Upper lobe of left lung (tissue), 6 donors: ENCODE measurements at regions not wholly inside any gene's neighbourhood (a gene's known extent, or its start where the extent isn't known, plus 50 kb on each side); places are given as distances from the start of the nearest gene placed in this dataset.
"Not testable (repeated sequence)": the region's sequence is repeated elsewhere in the genome, so short reads cannot be mapped to it uniquely, and the experiment has no call there.

ENCODE experiments used
- ATAC-seq, 2 donors: fragments of 200-7000 bp; cut with Tn5 transposase; one replicate each; pipeline ENCODE4 v1.9.1; 2022; ENCODE audit warnings: mild to moderate bottlenecking in 2 of 2, moderate library complexity in 2 of 2; ENCODE audit not compliant: low FRiP score in 2 of 2
- DNase-seq, 2 donors: peaks; one replicate each; pipeline ENCODE4 v3.0.0-alpha.2; 2019 to 2020
- H3K27ac ChIP-seq, 4 donors: fragments of 200-600 bp; sonication (generic); one replicate each; pipeline ENCODE4 v1.5.1; 2016 to 2019
- H3K27me3 ChIP-seq, 4 donors: fragments of 200-600 bp; sonication (generic); one replicate each; pipeline ENCODE4 v1.5.1; 2017 to 2019
- H3K36me3 ChIP-seq, 4 donors: fragments of 200-600 bp; sonication (generic); one replicate each; pipeline ENCODE4 v1.5.1; 2016 to 2019
- H3K4me1 ChIP-seq, 4 donors: fragments of 200-600 bp; sonication (generic); one replicate each; pipeline ENCODE4 v1.5.1; 2018 to 2019
- H3K4me3 ChIP-seq, 4 donors: fragments of 200-600 bp; sonication (generic); one replicate each; pipeline ENCODE4 v1.5.1; 2017 to 2019; ENCODE audit warnings: mild to moderate bottlenecking in 2 of 4, moderate library complexity in 1 of 4
- H3K9me3 ChIP-seq, 4 donors: fragments of 200-600 bp; sonication (generic); one replicate each; pipeline ENCODE4 v1.5.1; 2018 to 2019
- EP300 ChIP-seq, 4 donors: sonication (generic); formaldehyde crosslinking; IDR thresholded peaks; one replicate each; pipeline ENCODE4 v1.5.1; 2017; ENCODE audit warnings: antibody characterized with exemption in 4 of 4, control low read depth in 2 of 4
- POLR2A ChIP-seq, 4 donors: fragments of 450-650 bp; IDR thresholded peaks; one replicate each; pipeline ENCODE4 v1.5.1; 2016 to 2017; ENCODE audit warnings: antibody characterized with exemption in 4 of 4, mild to moderate bottlenecking in 2 of 4
- POLR2AphosphoS5 ChIP-seq, 2 donors: sonication (generic); formaldehyde crosslinking; IDR thresholded peaks; one replicate each; pipeline ENCODE4 v1.5.1; 2017; ENCODE audit warnings: antibody characterized with exemption in 2 of 2
- WGBS, 2 donors: methylation state at CpG; one replicate each; pipeline ENCODE4 v1.1.5; 2017 to 2018; 5-methylcytosine and 5-hydroxymethylcytosine counted together
- TF ChIP-seq, protein P1 (sequence below), 6 experiments: fragments of 450-650 bp in 4 of 6; fragments of 200-600 bp in 2 of 6; sonication (generic) in 2 of 6; IDR thresholded peaks; one replicate each; pipeline ENCODE4 v1.5.1; 2016 to 2019; ENCODE audit warnings: antibody characterized with exemption in 6 of 6
- donor health status: DM: no; HTN: no; CAD: no; lungs with moderate emphysema.
- donor health status: DM: no; HTN: yes; CAD: no; lungs with severe emphysema.

DNA sequence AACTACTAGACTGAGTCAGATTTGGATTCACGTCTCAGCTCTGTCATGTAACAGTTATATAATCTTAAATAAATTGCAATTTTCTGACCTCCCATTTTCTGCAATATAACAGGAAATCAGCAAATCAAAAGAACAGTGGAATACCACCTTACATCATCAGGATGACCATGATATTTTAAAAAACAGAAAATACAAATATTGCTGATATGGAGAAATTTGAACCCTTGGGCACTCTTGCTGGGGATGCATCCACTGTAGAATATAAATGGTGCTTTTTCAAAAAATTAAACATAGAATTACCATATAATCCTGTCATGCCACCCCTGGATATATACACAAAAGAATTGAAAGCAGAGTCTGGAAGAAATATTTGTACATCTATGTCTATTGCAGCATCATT lies 982.5 kb downstream of the TBL1XR1 start:
- 78 to 89% methylated on average over 1 of the region's 1 CpG for WGBS, 2 donors

DNA sequence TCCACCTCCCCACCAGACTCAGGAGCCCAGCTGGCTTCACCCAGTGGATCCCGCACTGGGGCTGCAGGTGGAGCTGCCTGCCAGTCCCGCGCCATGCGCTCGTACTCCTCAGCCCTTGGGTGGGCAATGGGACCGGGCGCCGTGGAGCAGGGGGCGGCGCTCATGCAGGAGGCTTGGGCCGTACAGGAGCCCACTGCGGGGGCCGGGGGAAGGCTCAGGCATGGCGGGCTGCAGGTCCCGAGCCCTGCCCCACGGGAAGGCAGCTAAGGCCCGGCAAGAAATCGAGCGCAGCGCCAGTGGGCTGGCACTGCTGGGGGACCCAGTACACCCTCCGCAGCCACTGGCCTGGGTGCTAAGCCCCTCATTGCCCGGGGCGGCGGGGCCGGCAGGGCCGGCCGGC lies 984.0 kb downstream of the TBL1XR1 start:
- WGBS, 2 donors, result 93 to 94% methylated on average over 15 to 26 of the region's 27 CpGs
- ATAC-seq, result not testable (repeated sequence)

More for the DNA sequence above, 982.5 kb downstream of the TBL1XR1 start:
- no peak for DNase-seq
- H3K27me3 ChIP-seq, result no peaks in the 10 kb centered on the region
- ATAC-seq, result no peak
- TF ChIP-seq, protein P1, sequence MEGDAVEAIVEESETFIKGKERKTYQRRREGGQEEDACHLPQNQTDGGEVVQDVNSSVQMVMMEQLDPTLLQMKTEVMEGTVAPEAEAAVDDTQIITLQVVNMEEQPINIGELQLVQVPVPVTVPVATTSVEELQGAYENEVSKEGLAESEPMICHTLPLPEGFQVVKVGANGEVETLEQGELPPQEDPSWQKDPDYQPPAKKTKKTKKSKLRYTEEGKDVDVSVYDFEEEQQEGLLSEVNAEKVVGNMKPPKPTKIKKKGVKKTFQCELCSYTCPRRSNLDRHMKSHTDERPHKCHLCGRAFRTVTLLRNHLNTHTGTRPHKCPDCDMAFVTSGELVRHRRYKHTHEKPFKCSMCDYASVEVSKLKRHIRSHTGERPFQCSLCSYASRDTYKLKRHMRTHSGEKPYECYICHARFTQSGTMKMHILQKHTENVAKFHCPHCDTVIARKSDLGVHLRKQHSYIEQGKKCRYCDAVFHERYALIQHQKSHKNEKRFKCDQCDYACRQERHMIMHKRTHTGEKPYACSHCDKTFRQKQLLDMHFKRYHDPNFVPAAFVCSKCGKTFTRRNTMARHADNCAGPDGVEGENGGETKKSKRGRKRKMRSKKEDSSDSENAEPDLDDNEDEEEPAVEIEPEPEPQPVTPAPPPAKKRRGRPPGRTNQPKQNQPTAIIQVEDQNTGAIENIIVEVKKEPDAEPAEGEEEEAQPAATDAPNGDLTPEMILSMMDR (IDR thresholded peaks at IDR 0.05), result no peak
- no peak for TF ChIP-seq POLR2AphosphoS5 (IDR thresholded peaks at IDR 0.05)
- TF ChIP-seq POLR2A (IDR thresholded peaks at IDR 0.05), result no peak
- TF ChIP-seq EP300 (IDR thresholded peaks at IDR 0.05), result no peak
- H3K9me3 ChIP-seq, result no peaks in the 10 kb centered on the region
- H3K27ac ChIP-seq, result no peak overlapping the region
- no peaks in the 10 kb centered on the region for H3K36me3 ChIP-seq
- no peaks in the 10 kb centered on the region for H3K4me1 ChIP-seq
- H3K4me3 ChIP-seq, result no peak overlapping the region

DNA sequence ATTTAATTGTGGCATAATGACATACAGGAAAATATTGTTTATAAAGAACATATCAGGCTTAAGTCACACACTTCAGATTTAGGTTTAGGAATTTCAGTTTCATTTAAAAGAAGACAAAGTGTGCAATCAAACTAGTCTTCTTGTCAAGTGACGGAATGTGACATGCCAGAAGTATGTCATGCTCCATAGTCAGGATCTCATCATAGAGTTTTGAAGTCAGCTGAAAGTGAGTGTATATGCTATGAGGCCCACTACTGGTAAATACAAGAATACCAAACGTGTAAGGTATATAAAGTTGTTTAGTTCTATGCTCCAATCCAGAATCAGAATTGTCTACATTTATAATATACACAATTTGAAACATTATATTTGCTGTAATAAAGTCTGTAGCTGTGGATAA lies 988.4 kb downstream of the TBL1XR1 start:
- Histone ChIP-seq H3K27ac (no peak overlapping the region), H3K4me1 (no peaks in the 10 kb centered on the region), H3K9me3 (no peaks in the 10 kb centered on the region), H3K4me3 (no peak overlapping the region), H3K27me3 (no peaks in the 10 kb centered on the region), H3K36me3 (no peaks in the 10 kb centered on the region)
- TF ChIP-seq POLR2AphosphoS5 (IDR thresholded peaks at IDR 0.05) (no peak), POLR2A (IDR thresholded peaks at IDR 0.05) (no peak), EP300 (IDR thresholded peaks at IDR 0.05) (no peak)
- TF ChIP-seq, protein P1 (IDR thresholded peaks at IDR 0.05), result no peak
- ATAC-seq (no peak), DNase-seq (no peak)
- WGBS, 2 donors, result 65 to 74% methylated on average over 2 of the region's 2 CpGs

More for the DNA sequence above, 984.0 kb downstream of the TBL1XR1 start:
- H3K4me1 ChIP-seq, H3K27ac ChIP-seq, H3K27me3 ChIP-seq, H3K4me3 ChIP-seq, H3K36me3 ChIP-seq, H3K9me3 ChIP-seq: not testable (repeated sequence)
- peak in 1 of 2 donors; percentile 76 for DNase-seq

DNA sequence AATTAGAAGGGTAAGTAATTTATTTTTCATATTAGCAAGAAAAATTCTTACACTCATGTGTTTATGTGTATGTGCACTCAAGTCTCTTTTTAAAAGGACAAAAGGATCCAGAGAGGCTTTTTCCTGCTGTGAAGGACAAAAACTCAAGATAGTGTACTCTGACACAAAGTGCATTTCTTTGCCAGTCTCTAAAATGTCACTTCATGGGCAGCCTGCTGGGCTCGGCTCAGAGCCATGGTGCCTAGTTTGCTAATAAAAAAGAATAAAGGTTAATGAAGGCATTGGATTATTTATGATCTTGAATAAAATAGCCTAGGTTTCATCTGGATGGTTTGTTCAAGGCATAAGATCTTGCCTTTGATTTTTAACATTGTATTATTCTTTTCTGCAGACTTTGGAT lies 989.0 kb downstream of the TBL1XR1 start:
- TF ChIP-seq EP300 (IDR thresholded peaks at IDR 0.05) (no peak), POLR2A (IDR thresholded peaks at IDR 0.05) (no peak), POLR2AphosphoS5 (IDR thresholded peaks at IDR 0.05) (no peak)
- TF ChIP-seq, protein P1 (IDR thresholded peaks at IDR 0.05), result no peak
- Histone ChIP-seq H3K4me1 (no peaks in the 10 kb centered on the region), H3K27ac (no peak overlapping the region), H3K36me3 (no peaks in the 10 kb centered on the region), H3K27me3 (no peaks in the 10 kb centered on the region), H3K4me3 (no peak overlapping the region), H3K9me3 (no peaks in the 10 kb centered on the region)
- WGBS, 2 donors, result 68 to 80% methylated on average over 1 of the region's 1 CpG
- DNase-seq (no peak), ATAC-seq (no peak)

DNA sequence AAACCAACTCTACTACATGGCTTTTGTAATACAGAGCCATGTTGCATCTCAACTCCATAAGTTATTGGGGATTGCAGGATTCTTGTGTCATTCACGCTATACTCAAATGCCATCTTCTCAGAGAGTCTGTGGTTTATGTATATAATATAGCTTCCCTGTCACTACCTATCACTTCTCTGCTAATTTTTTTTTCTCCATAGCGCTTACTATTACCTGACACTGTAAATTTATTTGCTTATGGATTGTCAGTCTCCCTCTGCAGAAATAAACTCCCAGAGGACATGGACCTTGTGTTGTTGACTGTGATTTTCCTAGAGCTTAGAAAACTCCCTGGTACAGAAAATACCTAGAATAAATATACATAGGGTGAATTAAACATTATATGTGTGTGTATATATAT lies 990.5 kb downstream of the TBL1XR1 start:
- no peaks in the 10 kb centered on the region for H3K4me1 ChIP-seq
- no peaks in the 10 kb centered on the region for H3K27me3 ChIP-seq
- no peak for TF ChIP-seq POLR2A (IDR thresholded peaks at IDR 0.05)
- TF ChIP-seq EP300 (IDR thresholded peaks at IDR 0.05), result no peak
- no peak for TF ChIP-seq POLR2AphosphoS5 (IDR thresholded peaks at IDR 0.05)
- TF ChIP-seq, protein P1 (IDR thresholded peaks at IDR 0.05), result no peak
- no peaks in the 10 kb centered on the region for H3K36me3 ChIP-seq
- H3K27ac ChIP-seq, result no peak overlapping the region
- DNase-seq (no peak), ATAC-seq (no peak)
- WGBS, 2 donors, result 85 to 86% methylated on average over 2 of the region's 2 CpGs
- H3K4me3 ChIP-seq, result no peak overlapping the region
- no peaks in the 10 kb centered on the region for H3K9me3 ChIP-seq
